Erythroblast (primary cell): ENCODE measurements at regions not wholly inside any gene's neighbourhood (a gene's known extent, or its start where the extent isn't known, plus 50 kb on each side); places are given as distances from the start of the nearest gene placed in this dataset.
"Not testable (repeated sequence)": the region's sequence is repeated elsewhere in the genome, so short reads cannot be mapped to it uniquely, and the experiment has no call there.

ENCODE experiments used
- GATA1 ChIP-seq: IDR thresholded peaks from 2 replicates; pipeline ENCODE4 v1.6.1; 2011; ENCODE audit warnings: low read depth, mild to moderate bottlenecking, control low read depth, low read length, moderate library complexity
- POLR2A ChIP-seq: IDR thresholded peaks from 2 replicates; pipeline ENCODE4 v1.6.1; 2011; ENCODE audit warnings: mild to moderate bottlenecking, low read length

DNA sequence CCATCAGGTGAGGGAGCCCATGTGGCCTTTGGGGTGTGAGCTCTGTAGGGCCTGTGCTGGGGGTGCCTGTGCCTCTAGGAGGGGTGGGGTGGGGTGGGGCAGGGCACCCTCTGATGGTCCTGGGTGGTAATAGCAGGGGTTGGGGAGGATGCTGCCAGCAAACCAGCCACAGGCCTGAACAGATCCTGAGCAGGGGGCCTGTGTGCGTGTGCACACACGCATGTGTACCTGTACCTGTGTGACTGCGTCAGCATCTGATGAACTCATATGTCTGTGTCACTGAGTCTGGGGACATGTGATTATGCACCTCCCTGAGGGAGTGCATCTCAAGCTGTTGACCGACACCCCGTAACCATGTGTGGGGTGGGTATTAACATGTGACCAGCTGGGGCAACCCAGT, 182.8 kb upstream of the AKAP13 start:
- not testable (repeated sequence) for TF ChIP-seq POLR2A, GATA1
